Coronary artery (tissue), 2 donors: ENCODE measurements at regions not wholly inside any gene's neighbourhood (a gene's known extent, or its start where the extent isn't known, plus 50 kb on each side); places are given as distances from the start of the nearest gene placed in this dataset.
"Not testable (repeated sequence)": the region's sequence is repeated elsewhere in the genome, so short reads cannot be mapped to it uniquely, and the experiment has no call there.

Source experiments
- DNase-seq: peaks from one replicate; pipeline ENCODE4 v3.0.0-alpha.2; 2017; ENCODE audit warnings: low spot score
- H3K27ac ChIP-seq, 2 donors: fragments of 200-600 bp; sonication (generic); one replicate each; pipeline ENCODE4 v1.5.1; 2016 to 2019
- H3K4me3 ChIP-seq: fragments of 200-600 bp; sonication (generic); 2 replicates; pipeline ENCODE4 v1.5.1; 2016; ENCODE audit warnings: mild to moderate bottlenecking, moderate library complexity
- CTCF ChIP-seq: fragments of 200-600 bp; sonication (generic); IDR thresholded peaks from one replicate; pipeline ENCODE4 v1.5.1; 2019; ENCODE audit warnings: antibody characterized with exemption

DNA sequence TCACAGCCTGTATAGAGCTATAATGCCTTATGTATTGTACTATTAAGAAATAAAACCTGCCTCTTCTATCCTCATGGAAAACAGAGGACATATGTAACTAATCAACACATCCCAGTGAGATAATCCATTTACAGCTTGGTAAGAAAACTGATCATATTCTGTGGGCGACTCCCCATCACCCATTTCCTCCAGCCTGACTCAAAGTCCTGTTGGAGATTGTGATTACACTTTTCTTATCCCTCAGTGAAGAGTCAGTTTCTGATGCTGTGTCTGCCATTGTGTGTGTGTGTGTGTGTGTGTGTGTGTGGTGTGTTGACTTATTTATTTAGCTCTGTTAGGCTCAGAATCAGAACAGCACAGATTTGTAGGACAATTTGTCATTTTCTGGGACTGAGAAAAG is 212.8 kb downstream of the FGF9 start:
- DNase-seq: no peak
- no peak overlapping the region for H3K27ac ChIP-seq
- no peak overlapping the region for H3K4me3 ChIP-seq
- no peak for TF ChIP-seq CTCF

DNA sequence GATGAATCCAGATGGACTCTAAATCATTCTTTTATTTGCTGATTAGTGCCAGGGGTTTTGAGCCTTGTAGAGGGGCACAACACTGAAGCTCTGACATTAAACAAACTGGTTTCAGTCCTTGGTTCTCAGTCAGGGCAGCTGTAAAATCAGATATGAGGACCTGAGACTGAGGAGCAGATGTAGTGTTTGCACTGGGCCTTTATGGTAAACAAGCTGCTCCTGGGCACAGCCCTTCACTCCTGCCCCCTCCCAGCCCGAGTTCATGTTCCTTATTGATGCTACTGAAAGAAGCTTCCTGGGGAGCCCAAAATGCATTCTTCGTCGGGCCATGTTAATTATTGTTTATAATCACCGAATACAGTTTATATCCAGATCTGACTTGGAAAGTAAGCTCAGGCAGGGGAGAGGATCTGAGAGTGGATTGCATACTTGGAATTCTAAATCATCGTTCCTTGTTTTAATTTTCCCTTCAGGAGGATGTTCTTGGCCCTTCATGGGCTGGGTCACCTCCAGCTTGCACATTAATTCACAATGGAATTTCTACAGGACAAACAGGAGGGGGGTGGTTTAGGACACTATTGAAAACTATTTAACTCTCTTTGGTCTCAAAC is 213.5 kb downstream of the FGF9 start:
- DNase-seq: no peak
- H3K4me3 ChIP-seq: no peak overlapping the region
- no peak overlapping the region for H3K27ac ChIP-seq
- TF ChIP-seq CTCF: no peak

DNA sequence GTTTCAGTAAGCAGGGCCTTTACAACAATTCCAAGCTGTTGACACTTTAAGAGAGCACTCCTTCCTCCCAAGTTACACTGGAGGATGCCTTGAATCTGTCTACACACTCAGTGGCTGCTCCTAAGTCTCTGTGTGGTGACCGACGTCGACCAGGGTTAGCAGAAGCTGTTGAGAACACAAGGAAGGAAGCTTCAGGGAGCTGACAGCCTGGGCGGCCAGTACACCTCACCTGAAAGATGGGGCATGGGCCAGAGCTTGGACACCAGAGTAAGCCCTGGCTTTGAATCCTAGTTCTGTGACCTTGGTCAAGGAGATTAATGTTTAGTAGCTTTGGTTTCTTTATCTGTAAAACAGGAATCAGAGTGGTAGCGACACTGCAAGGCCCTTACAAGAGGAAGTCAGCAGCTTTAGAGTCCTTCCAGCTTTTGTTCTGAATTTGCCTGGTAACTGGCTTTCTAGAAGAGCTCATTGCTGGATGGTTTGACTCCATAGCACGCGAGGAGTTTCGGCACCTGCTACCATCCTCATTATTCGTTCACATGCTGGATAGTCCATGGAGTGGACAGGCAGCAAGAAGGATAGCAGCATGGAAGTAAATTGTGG is 214.2 kb downstream of the FGF9 start:
- DNase-seq: no peak
- H3K4me3 ChIP-seq: no peak overlapping the region
- no peak for TF ChIP-seq CTCF
- no peak overlapping the region for H3K27ac ChIP-seq

DNA sequence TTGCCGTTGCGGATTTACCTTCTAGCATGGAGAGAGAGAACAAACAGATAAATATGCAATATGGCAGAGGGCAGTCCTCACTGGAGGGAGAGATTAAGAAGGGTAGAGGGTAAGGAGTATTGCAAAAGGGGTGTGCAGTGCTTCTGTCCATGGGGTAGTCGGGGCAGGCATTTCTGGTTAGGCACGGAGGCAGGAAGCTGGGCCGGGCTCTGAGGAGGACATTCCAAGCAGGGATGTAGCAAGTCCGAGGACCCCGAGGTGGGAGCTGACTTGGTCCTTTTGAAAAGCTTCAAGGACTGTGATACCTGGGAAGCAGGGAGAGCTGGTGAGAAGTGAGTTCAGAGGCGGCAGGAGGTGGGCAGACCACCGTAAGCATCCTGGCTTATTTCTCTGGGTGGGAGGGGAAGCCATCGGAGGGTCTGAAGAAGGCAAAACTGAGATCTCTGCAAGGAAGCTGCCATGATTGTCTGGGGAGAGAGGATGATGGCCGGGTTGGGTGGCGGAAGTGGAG is 214.9 kb downstream of the FGF9 start:
- no peak overlapping the region for H3K4me3 ChIP-seq
- TF ChIP-seq CTCF: no peak
- DNase-seq: no peak
- H3K27ac ChIP-seq: no peak overlapping the region

GRCh38 chr13:21889651-21890050 is 218.8 kb downstream of the FGF9 start:
- Histone ChIP-seq H3K4me3 (no peak overlapping the region), H3K27ac (no peak overlapping the region)
- no peak for TF ChIP-seq CTCF
- no peak for DNase-seq

DNA sequence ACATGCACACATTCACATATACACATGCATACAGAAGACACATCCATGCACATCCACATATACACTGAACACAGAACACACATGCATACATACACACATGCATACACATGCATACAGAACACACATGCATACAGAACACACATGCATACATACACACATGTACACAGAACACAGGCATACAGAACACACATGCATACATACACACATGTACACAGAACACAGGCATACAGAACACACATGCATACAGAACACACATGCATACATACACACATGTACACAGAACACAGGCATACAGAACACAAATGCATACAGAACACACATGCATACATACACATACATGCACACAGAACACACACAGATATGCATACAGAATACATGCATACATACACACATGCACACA is 219.3 kb downstream of the FGF9 start:
- H3K4me3 ChIP-seq, H3K27ac ChIP-seq, DNase-seq: not testable (repeated sequence)

GRCh38 chr13:21894091-21894490 is 223.2 kb downstream of the FGF9 start:
- no peak overlapping the region for H3K27ac ChIP-seq
- no peak for DNase-seq
- TF ChIP-seq CTCF: no peak
- H3K4me3 ChIP-seq: no peak overlapping the region
